ENCODE measurements at regions not wholly inside any gene's neighbourhood (a gene's known extent, or its start where the extent isn't known, plus 50 kb on each side); places are given as distances from the start of the nearest gene placed in this dataset.

- DNase-seq (ENCODE audit: low spot score): no peak
Measured at GRCh38 chr11:71310184-71310583, 57.8 kb upstream of the SHANK2 start.

DNA sequence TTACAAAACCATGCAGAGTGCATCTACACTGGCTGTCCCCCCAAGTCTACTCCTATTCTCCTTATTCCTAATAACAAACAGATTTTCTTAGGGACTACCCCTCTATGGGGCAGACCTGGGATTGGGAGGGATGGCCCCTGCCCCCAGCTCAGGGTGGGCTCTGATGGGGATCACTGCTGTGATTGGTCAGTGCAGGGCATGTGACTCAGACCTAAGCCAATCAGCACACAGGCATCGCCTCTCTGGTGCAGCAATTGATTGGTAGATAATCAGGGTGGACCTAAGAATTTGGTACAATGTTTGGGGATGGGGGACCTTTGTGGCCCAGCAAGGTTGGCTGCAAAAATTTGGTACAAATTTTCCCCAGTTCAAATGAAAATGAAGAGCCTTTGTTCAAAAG is 57.2 kb upstream of the SHANK2 start:
- peak; percentile 2 for DNase-seq (ENCODE audit: low spot score)

DNA sequence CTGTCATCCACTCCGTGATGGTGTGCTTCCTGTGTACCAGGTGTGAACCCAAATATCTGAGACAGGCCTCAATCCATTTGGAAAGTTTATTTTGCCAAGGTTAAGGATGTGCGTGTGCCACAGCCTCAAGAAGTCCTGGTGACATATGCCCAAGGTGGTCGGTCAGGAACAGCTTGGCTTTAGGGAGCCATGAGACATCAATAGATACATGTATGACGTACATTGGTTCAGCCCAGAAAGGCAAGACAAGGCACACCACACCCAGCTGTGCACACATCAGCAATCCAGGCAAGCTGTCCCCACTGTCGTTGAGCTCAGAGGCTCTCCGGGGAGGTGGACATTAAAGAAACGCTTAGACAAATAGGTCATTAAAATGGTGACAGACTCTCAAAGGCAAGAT is 56.8 kb upstream of the SHANK2 start:
- peak; percentile 1 for DNase-seq (ENCODE audit: low spot score)

DNA sequence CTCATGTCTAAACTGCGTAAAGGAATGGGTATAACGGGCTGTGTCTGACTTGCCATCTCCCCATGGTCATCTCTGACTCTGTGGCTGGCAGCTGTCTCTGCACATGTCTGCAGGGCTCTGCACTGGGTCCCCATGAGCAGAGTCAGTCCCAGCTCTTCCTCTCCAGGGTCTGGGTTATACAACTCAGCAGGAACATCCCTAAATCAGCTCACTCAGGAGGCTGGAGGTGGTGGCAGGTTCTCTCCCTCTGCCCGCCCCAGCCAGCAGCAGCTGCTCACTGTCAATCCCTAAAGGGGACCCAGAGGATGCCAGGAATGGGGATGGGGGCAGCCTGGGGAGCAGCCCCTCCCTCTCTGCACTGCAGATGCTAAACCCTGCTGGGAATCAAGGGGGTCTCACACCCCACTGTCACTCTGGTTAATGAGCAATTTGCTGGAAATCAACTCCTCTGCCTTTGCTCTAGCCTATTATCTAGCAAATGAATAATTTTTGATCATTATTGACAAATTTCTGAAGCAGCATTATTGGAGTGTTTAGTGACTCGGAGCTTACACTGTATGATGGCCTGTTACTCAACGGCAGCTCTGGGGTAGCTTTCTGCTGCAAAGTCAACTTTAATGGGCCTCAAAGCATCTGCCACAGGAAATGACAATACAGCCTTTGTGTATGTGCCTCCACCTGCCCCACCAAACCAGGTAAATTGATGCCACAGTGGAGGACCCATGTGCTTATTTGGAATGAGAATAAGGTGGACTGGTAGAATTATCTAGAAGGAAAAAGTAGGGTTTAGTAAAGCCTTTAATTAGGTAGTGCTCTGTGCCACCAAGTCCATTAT is 55.7 kb upstream of the SHANK2 start:
- DNase-seq (ENCODE audit: low spot score): peak; percentile 4

DNA sequence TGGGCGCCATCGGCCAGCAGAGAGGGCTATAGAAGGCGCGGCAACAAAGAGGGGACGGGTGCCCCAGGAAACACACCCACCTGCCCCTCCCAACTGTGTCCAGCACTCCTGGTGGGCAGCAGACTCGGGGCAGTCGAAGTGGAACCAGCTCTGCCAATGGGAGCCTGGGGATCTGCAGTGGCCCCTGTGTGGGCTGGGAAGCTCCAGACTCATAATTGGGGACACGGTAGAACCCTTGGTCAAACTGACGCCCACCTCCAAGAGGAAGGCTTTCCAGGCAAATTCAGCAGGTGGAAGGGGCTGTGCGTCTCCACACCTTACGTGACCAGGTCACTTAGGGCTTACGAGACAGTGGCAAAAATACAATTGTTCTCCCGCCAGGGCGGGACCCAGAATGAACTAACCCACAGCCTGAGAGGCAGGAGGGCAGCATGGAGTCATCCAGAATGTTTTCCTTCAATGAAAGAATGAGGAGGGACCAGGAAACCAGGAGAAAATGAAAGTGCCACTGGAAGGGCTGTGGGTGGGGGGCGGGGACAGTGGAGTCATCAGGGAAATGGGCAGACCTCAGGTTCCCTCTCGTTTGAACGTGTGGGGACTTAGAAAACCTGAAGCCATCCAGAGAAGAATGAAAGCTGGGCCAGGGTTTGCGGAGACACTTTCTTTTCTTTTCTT is 53.2 kb upstream of the SHANK2 start:
- peak; percentile 1 for DNase-seq (ENCODE audit: low spot score)

- no peak for DNase-seq (ENCODE audit: low spot score)
Measured at GRCh38 chr11:71305041-71305440, 52.7 kb upstream of the SHANK2 start.

- no peak for DNase-seq (ENCODE audit: low spot score)
Measured at GRCh38 chr11:71304491-71304890, 52.1 kb upstream of the SHANK2 start.

GRCh38 chr11:71304045-71304444 is 51.7 kb upstream of the SHANK2 start:
- no peak for DNase-seq (ENCODE audit: low spot score)

DNA sequence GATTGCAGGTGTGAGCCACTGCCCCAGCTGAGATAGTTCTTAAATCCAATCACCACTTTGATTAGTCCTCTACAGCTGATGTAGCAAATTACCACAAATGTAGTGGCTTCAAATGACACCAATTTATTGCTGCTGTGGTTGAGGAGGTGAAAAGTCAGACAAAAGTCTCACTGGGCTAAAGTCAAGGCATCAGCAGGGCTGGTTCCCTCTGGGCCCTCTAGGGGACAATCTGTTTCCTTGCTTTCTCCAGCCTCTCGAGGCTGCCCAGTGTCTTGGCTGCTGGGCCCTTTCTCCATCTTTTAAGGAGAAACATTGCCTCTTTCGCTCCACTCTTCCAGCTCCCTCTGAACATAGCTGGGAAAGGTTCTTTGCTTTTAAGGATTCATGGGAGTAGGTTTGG is 50.5 kb upstream of the SHANK2 start:
- DNase-seq (ENCODE audit: low spot score): no peak

DNA sequence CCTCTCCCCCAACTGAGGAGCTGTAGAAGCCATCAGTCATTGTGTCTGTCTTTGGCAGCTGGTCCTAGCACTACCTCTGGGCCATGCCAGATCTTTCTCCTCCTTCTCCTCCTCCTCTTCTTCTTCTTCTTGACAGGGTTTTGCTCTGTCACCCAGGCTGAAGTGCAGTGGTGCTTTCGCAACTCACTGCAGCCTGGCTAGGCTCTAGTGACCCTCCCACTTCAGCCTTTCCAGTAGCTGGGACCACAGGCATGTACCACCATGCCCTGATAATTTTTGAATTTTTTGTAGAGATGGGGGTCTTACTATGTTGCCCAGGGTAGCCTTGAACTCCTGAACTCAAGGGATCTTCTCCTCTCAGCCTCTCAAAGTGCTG is 50.1 kb upstream of the SHANK2 start:
- no peak for DNase-seq (ENCODE audit: low spot score)

Measured in GM03348 (cell line).